ENCODE measurements at regions not wholly inside any gene's neighbourhood (a gene's known extent, or its start where the extent isn't known, plus 50 kb on each side); places are given as distances from the start of the nearest gene placed in this dataset.

- no peak for DNase-seq (ENCODE audit: low read depth)
- no peak overlapping the region for H3K4me3 ChIP-seq (ENCODE audit: low read depth, low read length)
- TF ChIP-seq, protein P1, sequence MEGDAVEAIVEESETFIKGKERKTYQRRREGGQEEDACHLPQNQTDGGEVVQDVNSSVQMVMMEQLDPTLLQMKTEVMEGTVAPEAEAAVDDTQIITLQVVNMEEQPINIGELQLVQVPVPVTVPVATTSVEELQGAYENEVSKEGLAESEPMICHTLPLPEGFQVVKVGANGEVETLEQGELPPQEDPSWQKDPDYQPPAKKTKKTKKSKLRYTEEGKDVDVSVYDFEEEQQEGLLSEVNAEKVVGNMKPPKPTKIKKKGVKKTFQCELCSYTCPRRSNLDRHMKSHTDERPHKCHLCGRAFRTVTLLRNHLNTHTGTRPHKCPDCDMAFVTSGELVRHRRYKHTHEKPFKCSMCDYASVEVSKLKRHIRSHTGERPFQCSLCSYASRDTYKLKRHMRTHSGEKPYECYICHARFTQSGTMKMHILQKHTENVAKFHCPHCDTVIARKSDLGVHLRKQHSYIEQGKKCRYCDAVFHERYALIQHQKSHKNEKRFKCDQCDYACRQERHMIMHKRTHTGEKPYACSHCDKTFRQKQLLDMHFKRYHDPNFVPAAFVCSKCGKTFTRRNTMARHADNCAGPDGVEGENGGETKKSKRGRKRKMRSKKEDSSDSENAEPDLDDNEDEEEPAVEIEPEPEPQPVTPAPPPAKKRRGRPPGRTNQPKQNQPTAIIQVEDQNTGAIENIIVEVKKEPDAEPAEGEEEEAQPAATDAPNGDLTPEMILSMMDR (IDR thresholded peaks at IDR 0.05; ENCODE audit: control insufficient read depth, extremely low read depth, insufficient read depth), result no peak
These were observed 294.8 kb downstream of the GADD45G start for GRCh38 chr9:89899573-89899972.

DNA sequence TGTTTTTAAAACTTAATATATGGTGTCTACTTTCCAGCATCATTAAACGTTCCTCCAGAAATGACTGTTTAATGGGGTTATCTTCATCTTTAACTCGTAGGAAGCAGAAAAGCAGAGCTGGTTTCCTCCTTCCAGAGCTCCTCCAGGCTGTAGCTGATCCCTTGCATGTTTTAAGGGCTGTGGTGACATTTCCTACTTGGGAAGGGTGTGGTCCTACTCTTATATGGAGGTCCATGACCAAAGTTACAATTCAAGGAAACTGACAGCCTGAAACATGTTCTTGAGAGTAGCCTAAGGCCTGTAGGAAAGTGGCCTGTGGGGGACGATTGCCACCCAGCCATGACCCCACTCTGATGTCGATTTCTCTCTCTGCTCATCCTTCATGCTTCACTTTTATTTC is 297.1 kb downstream of the GADD45G start:
- H3K4me3 ChIP-seq (ENCODE audit: low read depth, low read length), result no peak overlapping the region
- no peak for DNase-seq (ENCODE audit: low read depth)
- TF ChIP-seq, protein P1 (IDR thresholded peaks at IDR 0.05; ENCODE audit: control insufficient read depth, extremely low read depth, insufficient read depth), result no peak

- TF ChIP-seq, protein P1 (IDR thresholded peaks at IDR 0.05; ENCODE audit: control insufficient read depth, extremely low read depth, insufficient read depth), result no peak
- H3K4me3 ChIP-seq (ENCODE audit: low read depth, low read length), result no peak overlapping the region
- no peak for DNase-seq (ENCODE audit: low read depth)
These were observed 297.8 kb downstream of the GADD45G start for GRCh38 chr9:89902450-89903140.

- TF ChIP-seq, protein P1 (IDR thresholded peaks at IDR 0.05; ENCODE audit: control insufficient read depth, extremely low read depth, insufficient read depth), result no peak
- no peak overlapping the region for H3K4me3 ChIP-seq (ENCODE audit: low read depth, low read length)
- no peak for DNase-seq (ENCODE audit: low read depth)
These were observed 298.3 kb downstream of the GADD45G start for GRCh38 chr9:89903141-89903475.

GRCh38 chr9:89905606-89906338 is 301.0 kb downstream of the GADD45G start:
- H3K4me3 ChIP-seq (ENCODE audit: low read depth, low read length), result no peak overlapping the region
- DNase-seq (ENCODE audit: low read depth), result no peak
- TF ChIP-seq, protein P1 (IDR thresholded peaks at IDR 0.05; ENCODE audit: control insufficient read depth, extremely low read depth, insufficient read depth), result no peak

GRCh38 chr9:89911721-89912604 is 307.2 kb downstream of the GADD45G start:
- TF ChIP-seq, protein P1 (IDR thresholded peaks at IDR 0.05; ENCODE audit: control insufficient read depth, extremely low read depth, insufficient read depth), result no peak
- no peak for DNase-seq (ENCODE audit: low read depth)
- no peak overlapping the region for H3K4me3 ChIP-seq (ENCODE audit: low read depth, low read length)
